ENCODE measurements at regions not wholly inside any gene's neighbourhood (a gene's known extent, or its start where the extent isn't known, plus 50 kb on each side); places are given as distances from the start of the nearest gene placed in this dataset.

DNA sequence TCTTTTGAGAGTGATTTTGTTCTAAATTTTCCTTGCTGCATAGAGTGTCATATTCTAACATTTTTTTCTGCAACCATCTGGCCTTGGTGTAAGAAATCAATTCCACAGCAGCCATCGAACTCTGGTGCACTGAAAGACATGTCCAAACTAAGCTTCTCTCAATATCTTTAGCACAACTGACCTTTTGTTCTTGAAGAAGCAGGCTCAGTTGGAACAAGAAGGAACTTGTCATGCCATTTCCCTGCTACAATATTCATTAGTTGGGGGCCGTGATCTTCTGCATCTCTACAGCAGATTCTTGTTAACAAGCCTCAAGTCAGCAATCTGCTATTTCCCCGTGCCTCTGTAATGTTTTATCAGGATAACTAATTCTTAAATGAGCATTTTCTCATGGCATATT is 1305.6 kb downstream of the CDH11 start:
- TF ChIP-seq, protein P1, sequence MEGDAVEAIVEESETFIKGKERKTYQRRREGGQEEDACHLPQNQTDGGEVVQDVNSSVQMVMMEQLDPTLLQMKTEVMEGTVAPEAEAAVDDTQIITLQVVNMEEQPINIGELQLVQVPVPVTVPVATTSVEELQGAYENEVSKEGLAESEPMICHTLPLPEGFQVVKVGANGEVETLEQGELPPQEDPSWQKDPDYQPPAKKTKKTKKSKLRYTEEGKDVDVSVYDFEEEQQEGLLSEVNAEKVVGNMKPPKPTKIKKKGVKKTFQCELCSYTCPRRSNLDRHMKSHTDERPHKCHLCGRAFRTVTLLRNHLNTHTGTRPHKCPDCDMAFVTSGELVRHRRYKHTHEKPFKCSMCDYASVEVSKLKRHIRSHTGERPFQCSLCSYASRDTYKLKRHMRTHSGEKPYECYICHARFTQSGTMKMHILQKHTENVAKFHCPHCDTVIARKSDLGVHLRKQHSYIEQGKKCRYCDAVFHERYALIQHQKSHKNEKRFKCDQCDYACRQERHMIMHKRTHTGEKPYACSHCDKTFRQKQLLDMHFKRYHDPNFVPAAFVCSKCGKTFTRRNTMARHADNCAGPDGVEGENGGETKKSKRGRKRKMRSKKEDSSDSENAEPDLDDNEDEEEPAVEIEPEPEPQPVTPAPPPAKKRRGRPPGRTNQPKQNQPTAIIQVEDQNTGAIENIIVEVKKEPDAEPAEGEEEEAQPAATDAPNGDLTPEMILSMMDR (IDR thresholded peaks at IDR 0.05): no peak
- no peak for TF ChIP-seq POLR2AphosphoS5 (IDR thresholded peaks at IDR 0.05; ENCODE audit: low read depth, low read length)
- TF ChIP-seq, protein P2, sequence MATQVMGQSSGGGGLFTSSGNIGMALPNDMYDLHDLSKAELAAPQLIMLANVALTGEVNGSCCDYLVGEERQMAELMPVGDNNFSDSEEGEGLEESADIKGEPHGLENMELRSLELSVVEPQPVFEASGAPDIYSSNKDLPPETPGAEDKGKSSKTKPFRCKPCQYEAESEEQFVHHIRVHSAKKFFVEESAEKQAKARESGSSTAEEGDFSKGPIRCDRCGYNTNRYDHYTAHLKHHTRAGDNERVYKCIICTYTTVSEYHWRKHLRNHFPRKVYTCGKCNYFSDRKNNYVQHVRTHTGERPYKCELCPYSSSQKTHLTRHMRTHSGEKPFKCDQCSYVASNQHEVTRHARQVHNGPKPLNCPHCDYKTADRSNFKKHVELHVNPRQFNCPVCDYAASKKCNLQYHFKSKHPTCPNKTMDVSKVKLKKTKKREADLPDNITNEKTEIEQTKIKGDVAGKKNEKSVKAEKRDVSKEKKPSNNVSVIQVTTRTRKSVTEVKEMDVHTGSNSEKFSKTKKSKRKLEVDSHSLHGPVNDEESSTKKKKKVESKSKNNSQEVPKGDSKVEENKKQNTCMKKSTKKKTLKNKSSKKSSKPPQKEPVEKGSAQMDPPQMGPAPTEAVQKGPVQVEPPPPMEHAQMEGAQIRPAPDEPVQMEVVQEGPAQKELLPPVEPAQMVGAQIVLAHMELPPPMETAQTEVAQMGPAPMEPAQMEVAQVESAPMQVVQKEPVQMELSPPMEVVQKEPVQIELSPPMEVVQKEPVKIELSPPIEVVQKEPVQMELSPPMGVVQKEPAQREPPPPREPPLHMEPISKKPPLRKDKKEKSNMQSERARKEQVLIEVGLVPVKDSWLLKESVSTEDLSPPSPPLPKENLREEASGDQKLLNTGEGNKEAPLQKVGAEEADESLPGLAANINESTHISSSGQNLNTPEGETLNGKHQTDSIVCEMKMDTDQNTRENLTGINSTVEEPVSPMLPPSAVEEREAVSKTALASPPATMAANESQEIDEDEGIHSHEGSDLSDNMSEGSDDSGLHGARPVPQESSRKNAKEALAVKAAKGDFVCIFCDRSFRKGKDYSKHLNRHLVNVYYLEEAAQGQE (IDR thresholded peaks at IDR 0.05; ENCODE audit: insufficient read depth in 1 of 2, low read depth in 2 of 2, low read length in 1 of 2): no peak
